SHP77 (cell line): ENCODE measurements at regions not wholly inside any gene's neighbourhood (a gene's known extent, or its start where the extent isn't known, plus 50 kb on each side); places are given as distances from the start of the nearest gene placed in this dataset.
"Not testable (repeated sequence)": the region's sequence is repeated elsewhere in the genome, so short reads cannot be mapped to it uniquely, and the experiment has no call there.

ENCODE experiments used
- DNase-seq, 2 experiments: peaks; one replicate each; lab custom pipeline; 2025; lab: John Stamatoyannopoulos, UW

- DNase-seq, result no peak
These were observed 286.4 kb downstream of the WDR11 start for GRCh38 chr10:121137533-121137932.

- DNase-seq, result no peak
These were observed 287.1 kb downstream of the WDR11 start for GRCh38 chr10:121138112-121138860.

- DNase-seq, result no peak
These were observed 287.8 kb downstream of the WDR11 start for GRCh38 chr10:121138918-121139317.

- not testable (repeated sequence) for DNase-seq
These were observed 294.7 kb downstream of the WDR11 start for GRCh38 chr10:121145802-121146395.

GRCh38 chr10:121148921-121149320 is 297.8 kb downstream of the WDR11 start:
- DNase-seq, result no peak

- DNase-seq, result no peak
These were observed 300.9 kb downstream of the WDR11 start for GRCh38 chr10:121152033-121152432.

- DNase-seq, result no peak
These were observed 301.8 kb downstream of the WDR11 start for GRCh38 chr10:121152935-121153334.

- no peak for DNase-seq
These were observed 303.1 kb downstream of the WDR11 start for GRCh38 chr10:121154310-121154709.

- DNase-seq, result no peak
These were observed 303.7 kb downstream of the WDR11 start for GRCh38 chr10:121154846-121155245.

GRCh38 chr10:121155742-121156474 is 304.7 kb downstream of the WDR11 start:
- DNase-seq, result no peak

- no peak for DNase-seq
These were observed 306.8 kb downstream of the WDR11 start for GRCh38 chr10:121157998-121158397.

- no peak for DNase-seq
These were observed 307.9 kb downstream of the WDR11 start for GRCh38 chr10:121158988-121159579.

GRCh38 chr10:121159670-121160069 is 308.5 kb downstream of the WDR11 start:
- no peak for DNase-seq

- no peak for DNase-seq
These were observed 314.1 kb downstream of the WDR11 start for GRCh38 chr10:121165276-121165675.

GRCh38 chr10:121167534-121168243 is 316.5 kb downstream of the WDR11 start:
- DNase-seq, result no peak

GRCh38 chr10:121168545-121169216 is 317.5 kb downstream of the WDR11 start:
- no peak for DNase-seq

- no peak for DNase-seq
These were observed 318.2 kb downstream of the WDR11 start for GRCh38 chr10:121169406-121169805.

GRCh38 chr10:121171825-121172787 is 320.9 kb downstream of the WDR11 start:
- DNase-seq, result no peak

- no peak for DNase-seq
These were observed 327.8 kb downstream of the WDR11 start for GRCh38 chr10:121179006-121179405.

- no peak for DNase-seq
These were observed 331.1 kb downstream of the WDR11 start for GRCh38 chr10:121182219-121182618.
